Pons (tissue), 1 donor: ENCODE measurements at regions not wholly inside any gene's neighbourhood (a gene's known extent, or its start where the extent isn't known, plus 50 kb on each side); places are given as distances from the start of the nearest gene placed in this dataset.
"Not testable (repeated sequence)": the region's sequence is repeated elsewhere in the genome, so short reads cannot be mapped to it uniquely, and the experiment has no call there.

ENCODE experiments used
- DNase-seq: peaks from one replicate; pipeline ENCODE4 v3.0.0-alpha.2; 2016; ENCODE audit warnings: low spot score

- no peak for DNase-seq
Measured at GRCh38 chr6:12478921-12479320, 188.8 kb downstream of the EDN1 start.

- DNase-seq = no peak
Measured at GRCh38 chr6:12479451-12479850, 189.3 kb downstream of the EDN1 start.

GRCh38 chr6:12479881-12480280, 189.7 kb downstream of the EDN1 start:
- no peak for DNase-seq

GRCh38 chr6:12480379-12480778, 190.2 kb downstream of the EDN1 start:
- no peak for DNase-seq

- no peak for DNase-seq
Measured at GRCh38 chr6:12481292-12481691, 191.1 kb downstream of the EDN1 start.

- no peak for DNase-seq
Measured at GRCh38 chr6:12481850-12482249, 191.7 kb downstream of the EDN1 start.

GRCh38 chr6:12482386-12483375, 192.5 kb downstream of the EDN1 start:
- DNase-seq = no peak

GRCh38 chr6:12483712-12484111, 193.6 kb downstream of the EDN1 start:
- DNase-seq = peak; percentile 22

GRCh38 chr6:12484519-12484918, 194.4 kb downstream of the EDN1 start:
- no peak for DNase-seq

GRCh38 chr6:12485226-12485764, 195.1 kb downstream of the EDN1 start:
- DNase-seq = no peak

- DNase-seq = no peak
Measured at GRCh38 chr6:12485837-12486236, 195.7 kb downstream of the EDN1 start.

- DNase-seq = no peak
Measured at GRCh38 chr6:12490351-12490903, 200.3 kb downstream of the EDN1 start.

- DNase-seq = no peak
Measured at GRCh38 chr6:12490904-12491571, 200.9 kb downstream of the EDN1 start.

- DNase-seq = not testable (repeated sequence)
Measured at GRCh38 chr6:12492929-12493328, 202.8 kb downstream of the EDN1 start.

GRCh38 chr6:12493446-12493845, 203.3 kb downstream of the EDN1 start:
- no peak for DNase-seq

GRCh38 chr6:12494161-12494560, 204.0 kb downstream of the EDN1 start:
- no peak for DNase-seq

- DNase-seq = no peak
Measured at GRCh38 chr6:12501990-12502389, 211.8 kb downstream of the EDN1 start.

GRCh38 chr6:12504325-12504966, 212.1 kb upstream of the PHACTR1 start:
- DNase-seq = no peak

- no peak for DNase-seq
Measured at GRCh38 chr6:12505486-12505885, 211.1 kb upstream of the PHACTR1 start.

- no peak for DNase-seq
Measured at GRCh38 chr6:12506159-12506558, 210.4 kb upstream of the PHACTR1 start.

GRCh38 chr6:12507636-12508035, 208.9 kb upstream of the PHACTR1 start:
- no peak for DNase-seq

- no peak for DNase-seq
Measured at GRCh38 chr6:12508553-12508952, 208.0 kb upstream of the PHACTR1 start.
